GM21423 (cell line): ENCODE measurements at regions not wholly inside any gene's neighbourhood (a gene's known extent, or its start where the extent isn't known, plus 50 kb on each side); places are given as distances from the start of the nearest gene placed in this dataset.
"Not testable (repeated sequence)": the region's sequence is repeated elsewhere in the genome, so short reads cannot be mapped to it uniquely, and the experiment has no call there.

Experiments used
- ATAC-seq: cut with Tn5 transposase; IDR thresholded peaks from one replicate; pipeline ENCODE4 v1.9.1; 2021; ENCODE audit warnings: mild to moderate bottlenecking, moderate library complexity; ENCODE audit not compliant: unreplicated experiment

- no peak for ATAC-seq
These were observed 182.1 kb downstream of the DEPDC1B start for GRCh38 chr5:60517850-60518249.

DNA sequence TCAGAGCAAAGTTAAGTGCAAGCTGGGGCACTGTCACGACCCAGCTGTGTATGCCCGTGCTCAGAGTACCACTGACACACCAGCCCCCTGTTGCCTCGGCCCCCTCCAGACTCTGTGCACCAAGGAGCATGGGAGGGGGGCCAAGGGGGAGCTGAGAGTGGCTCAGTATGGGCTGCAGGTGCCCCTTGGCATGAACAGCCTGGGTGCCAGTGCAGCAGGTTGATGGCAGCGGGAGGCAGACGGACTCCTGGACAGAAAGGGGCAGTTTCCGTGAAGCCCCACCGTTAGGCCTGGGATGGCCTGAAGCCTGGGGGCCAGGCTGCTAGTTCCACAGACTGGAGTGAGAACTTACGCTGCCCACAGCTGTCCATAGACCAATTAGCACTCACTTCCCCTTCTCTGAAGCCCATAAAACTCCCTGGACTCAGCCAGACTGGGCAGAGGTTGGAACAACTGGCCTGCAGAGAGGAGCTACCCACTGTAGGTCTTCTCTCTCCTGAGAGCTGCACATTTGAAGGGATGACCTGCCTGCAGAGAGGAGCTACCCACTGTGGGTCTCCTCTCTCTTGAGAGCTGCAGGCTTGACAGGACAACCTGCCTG is 182.8 kb downstream of the DEPDC1B start:
- ATAC-seq: no peak

GRCh38 chr5:60516688-60517087 is 183.3 kb downstream of the DEPDC1B start:
- ATAC-seq: no peak

DNA sequence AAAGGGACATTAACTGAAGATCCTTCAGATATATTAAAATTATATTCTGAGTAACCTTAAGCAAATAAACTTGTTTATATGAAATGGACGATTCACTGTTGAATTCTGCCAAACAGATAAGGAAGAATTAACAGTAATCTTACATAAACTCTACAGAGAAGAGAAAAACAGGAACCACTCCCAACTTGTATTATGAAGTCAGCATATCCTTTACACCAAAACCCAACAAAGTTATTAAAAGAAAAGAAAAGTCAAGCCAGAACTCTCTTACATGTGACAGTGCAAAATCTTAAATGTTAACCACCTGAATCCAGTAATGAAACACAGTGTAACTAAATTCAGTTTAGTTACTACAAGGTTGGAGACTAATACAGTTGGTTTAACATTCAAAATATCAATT is 185.8 kb downstream of the DEPDC1B start:
- ATAC-seq: peak; percentile 39

- no peak for ATAC-seq
These were observed 187.8 kb downstream of the DEPDC1B start for GRCh38 chr5:60512117-60512516.

DNA sequence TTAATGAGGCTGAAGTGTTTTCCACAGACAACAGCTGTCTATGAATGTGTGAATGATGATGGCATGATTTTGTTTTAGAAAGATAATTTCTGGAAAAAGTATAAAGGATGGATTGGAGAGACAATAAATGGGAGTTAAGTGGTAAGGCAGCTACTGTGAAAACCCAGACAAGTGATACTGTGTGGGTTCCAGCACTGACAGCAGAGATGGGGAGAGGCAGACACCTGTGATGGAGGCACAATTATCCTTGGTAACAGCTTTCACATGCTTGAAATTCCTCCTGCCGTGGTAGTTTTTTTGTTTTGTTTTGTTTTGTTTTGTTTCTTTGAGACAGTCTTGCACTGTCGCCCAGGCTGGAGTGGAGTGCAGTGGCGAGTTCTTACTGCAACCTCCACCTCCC is 189.3 kb downstream of the DEPDC1B start:
- no peak for ATAC-seq

DNA sequence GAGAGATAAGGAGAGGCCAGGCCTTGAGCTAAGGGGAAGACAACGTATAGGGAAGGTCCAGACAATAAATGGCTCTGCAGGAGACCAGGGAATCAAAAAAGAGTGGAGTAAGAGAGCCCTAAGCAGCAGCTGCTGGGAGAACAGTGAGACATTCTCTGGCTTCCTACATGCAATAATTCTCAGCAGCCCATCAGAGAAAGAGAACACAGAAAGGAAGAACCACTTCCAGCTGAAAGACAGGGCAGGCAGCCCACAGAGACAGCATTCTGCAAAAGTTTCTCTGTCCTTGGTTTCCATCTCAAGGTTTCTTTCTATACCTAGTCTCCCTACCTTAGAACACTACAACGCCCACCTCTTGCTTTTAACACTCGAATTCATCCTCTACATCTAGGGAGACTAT is 189.9 kb downstream of the DEPDC1B start:
- no peak for ATAC-seq

- no peak for ATAC-seq
These were observed 190.4 kb downstream of the DEPDC1B start for GRCh38 chr5:60509519-60509918.

- no peak for ATAC-seq
These were observed 192.3 kb downstream of the DEPDC1B start for GRCh38 chr5:60507687-60508086.

GRCh38 chr5:60505373-60506171 is 194.4 kb downstream of the DEPDC1B start:
- no peak for ATAC-seq

DNA sequence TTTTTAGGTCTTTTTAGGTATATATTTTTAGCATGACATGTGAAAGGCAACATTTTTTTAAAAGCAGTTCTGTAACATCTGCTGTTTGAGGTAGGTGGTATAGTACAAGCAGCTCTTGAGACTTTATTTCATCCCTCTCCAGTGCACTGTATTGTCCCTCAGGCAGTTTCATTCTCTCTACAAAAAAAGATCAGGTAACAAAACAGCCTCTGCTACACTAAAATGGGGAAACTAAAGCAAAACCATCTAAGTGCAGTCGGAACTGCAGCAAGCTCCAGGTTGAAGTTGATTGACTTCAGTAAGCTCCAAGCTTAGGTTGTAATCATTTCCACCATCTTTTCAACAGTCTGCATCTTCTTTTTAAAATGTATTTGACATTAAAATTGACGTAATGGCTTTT is 195.6 kb downstream of the DEPDC1B start:
- ATAC-seq: peak; percentile 65

GRCh38 chr5:60503771-60504170 is 196.2 kb downstream of the DEPDC1B start:
- peak; percentile 63 for ATAC-seq

GRCh38 chr5:60497706-60498500 is 202.1 kb downstream of the DEPDC1B start:
- ATAC-seq: no peak

DNA sequence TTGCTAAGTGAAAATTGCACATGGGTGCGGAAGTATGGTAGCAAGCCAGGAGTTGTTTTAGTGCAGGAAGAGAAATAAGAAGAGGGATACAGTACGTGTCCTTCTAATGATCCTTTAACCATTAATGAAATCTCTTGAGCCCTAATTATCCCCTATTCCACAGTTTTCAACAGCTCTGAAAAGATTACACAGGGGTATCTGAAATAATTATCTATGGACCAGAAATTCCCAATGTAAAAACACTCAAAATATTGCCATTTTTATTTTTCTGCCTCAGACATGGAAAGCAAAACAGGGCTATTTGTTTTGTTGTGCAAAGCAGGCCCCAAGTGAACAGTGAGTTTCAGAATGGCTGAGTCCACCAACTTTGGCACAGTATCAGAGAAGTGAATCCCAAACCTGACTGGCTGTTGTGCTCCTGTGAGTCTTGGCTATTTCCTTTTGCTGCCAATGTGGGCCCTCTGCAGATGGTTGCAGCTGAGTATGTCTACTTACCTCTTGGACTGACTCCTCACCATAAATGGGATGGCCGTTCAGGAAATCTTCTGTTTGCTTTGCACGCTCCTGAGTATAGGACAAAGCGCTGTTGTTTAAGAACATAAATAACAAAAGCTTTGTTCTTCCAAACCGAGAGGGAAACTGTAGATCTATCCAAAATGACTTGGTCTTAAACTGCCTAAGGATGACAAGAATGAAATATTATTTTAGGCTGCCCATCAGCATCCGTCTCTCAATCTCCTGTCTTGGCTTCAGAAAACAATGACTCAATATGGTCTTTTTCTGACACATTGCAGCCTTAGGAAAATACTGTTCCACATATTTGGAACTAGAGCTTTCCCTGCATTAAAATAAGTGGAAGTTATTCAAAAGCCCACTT is 204.1 kb downstream of the DEPDC1B start:
- ATAC-seq: no peak

DNA sequence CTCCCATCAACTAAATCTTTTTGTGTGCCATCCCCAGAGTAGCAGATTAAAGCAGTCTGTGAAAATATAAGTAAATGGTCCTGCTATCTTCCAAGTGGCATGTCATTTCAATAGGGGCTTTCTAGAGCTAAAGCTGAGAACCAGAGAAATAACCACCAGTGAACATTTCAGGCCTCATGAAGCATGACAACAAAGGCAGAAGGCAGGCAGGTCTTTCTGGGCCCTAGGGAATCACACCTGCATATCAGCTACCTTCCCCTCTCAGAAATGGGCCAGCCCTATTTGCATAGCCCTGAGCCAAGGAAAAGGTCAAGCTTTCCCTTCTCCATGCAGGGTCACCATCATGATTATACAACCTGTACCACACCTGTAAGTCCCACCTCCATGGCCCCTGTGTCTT is 205.3 kb downstream of the DEPDC1B start:
- ATAC-seq: peak; percentile 75

- ATAC-seq: no peak
These were observed 205.8 kb downstream of the DEPDC1B start for GRCh38 chr5:60494144-60494543.

GRCh38 chr5:60493372-60493771 is 206.6 kb downstream of the DEPDC1B start:
- no peak for ATAC-seq

DNA sequence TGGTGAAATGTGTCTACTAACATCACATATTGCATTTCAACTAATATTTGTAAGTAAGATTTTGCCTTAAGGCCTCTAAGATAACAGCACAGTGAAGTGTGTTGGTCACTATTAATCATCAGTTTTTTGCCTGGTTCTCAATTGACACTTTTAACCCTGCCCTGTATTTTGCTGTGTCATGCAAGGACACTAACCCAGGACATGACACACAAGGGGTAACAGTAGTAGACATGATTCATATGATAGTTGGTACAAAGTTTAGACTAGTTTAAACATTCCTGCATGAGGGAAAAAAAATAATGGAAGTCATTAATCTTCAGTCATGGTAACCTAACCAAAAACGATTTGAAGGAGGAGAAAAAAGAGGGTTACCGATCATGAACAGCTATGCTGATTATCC is 207.0 kb downstream of the DEPDC1B start:
- no peak for ATAC-seq

- ATAC-seq: not testable (repeated sequence)
These were observed 207.6 kb downstream of the DEPDC1B start for GRCh38 chr5:60492358-60492757.

DNA sequence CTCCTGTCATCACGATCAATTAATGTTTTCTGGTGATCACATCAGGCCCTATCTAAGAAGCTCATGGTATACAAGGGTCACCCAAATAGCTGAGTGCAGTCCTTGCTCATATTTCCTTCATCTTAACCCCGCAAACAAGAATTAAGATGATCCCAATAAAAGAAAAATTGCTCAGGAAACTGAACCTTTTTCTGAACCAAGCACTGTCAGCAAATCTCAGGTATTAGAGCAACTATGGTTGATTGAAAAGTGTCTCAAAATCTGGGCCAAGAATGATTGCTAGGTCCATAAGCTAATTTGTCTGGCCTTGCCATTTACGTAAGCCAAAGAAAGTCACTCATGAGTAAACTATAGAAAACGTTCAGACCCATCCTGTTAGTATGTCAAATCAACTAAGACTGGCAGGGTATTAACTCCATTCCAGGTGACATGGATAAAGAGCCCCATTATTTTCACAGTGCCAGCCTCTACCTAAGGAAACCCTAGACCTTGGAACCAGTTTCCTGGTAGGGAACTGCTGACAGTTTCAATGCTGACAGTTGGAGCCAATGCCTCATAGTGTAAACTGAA is 209.3 kb downstream of the DEPDC1B start:
- ATAC-seq: no peak
